ENCODE measurements at regions not wholly inside any gene's neighbourhood (a gene's known extent, or its start where the extent isn't known, plus 50 kb on each side); places are given as distances from the start of the nearest gene placed in this dataset.

DNA sequence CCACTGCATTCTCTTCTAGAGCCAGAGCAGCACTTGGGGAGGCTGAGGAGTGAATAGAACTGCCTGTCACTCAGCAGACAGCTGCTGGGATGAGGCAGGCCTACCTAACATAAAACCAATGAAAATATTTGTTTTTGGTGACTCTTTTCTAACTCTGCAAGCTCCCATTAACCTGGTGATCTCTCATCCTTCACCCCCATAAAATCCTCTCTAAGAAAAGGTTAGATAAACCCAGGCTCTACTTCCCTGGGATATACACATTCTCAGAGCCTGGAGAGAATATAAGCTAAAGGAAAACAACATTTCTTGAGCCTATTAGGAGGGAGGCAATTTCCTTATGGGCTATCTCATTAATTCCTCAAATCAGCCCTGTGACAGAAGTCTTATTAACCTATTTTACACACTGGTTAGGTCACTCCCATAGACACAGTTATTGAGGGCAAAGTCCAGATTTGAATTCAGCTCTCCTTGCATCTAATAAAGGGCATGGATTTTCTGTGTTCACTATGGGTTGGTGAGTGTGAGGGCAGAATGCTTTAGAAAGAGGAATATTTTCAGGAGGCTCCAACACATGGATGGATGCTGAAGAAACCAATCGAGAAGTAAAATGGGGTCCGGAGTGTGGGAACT lies 492.9 kb downstream of the CCDC171 start:
- intact Hi-C loops (cut with DNase I): no loop called here
- no peak for TF ChIP-seq CTCF (IDR thresholded peaks at IDR 0.05)
- TF ChIP-seq POLR2A (IDR thresholded peaks at IDR 0.05): no peak

GRCh38 chr9:16046713-16047112 lies 493.9 kb downstream of the CCDC171 start:
- H3K27ac ChIP-seq: no peak overlapping the region
- no peaks in the 10 kb centered on the region for H3K27me3 ChIP-seq
- DNase-seq: no peak
- no peaks in the 10 kb centered on the region for H3K9me3 ChIP-seq
- WGBS, 2 donors: 69 to 76% methylated on average over 5 of the region's 5 CpGs
- intact Hi-C loops (cut with DNase I): no loop called here
- no peaks in the 10 kb centered on the region for H3K4me1 ChIP-seq
- no peaks in the 10 kb centered on the region for H3K36me3 ChIP-seq
- H3K4me3 ChIP-seq (replicated peaks in 1 of 3): no peak overlapping the region
- TF ChIP-seq CTCF (IDR thresholded peaks at IDR 0.05) (no peak), POLR2A (IDR thresholded peaks at IDR 0.05) (no peak)

More for the DNA sequence above, 492.9 kb downstream of the CCDC171 start:
- Histone ChIP-seq H3K36me3 (no peaks in the 10 kb centered on the region), H3K4me3 (replicated peaks in 1 of 3) (no peak overlapping the region), H3K27ac (no peak overlapping the region), H3K27me3 (no peaks in the 10 kb centered on the region), H3K9me3 (no peaks in the 10 kb centered on the region), H3K4me1 (no peaks in the 10 kb centered on the region)
- DNase-seq: no peak
- WGBS, 2 donors: 98 to 100% methylated on average over 2 of the region's 2 CpGs

DNA sequence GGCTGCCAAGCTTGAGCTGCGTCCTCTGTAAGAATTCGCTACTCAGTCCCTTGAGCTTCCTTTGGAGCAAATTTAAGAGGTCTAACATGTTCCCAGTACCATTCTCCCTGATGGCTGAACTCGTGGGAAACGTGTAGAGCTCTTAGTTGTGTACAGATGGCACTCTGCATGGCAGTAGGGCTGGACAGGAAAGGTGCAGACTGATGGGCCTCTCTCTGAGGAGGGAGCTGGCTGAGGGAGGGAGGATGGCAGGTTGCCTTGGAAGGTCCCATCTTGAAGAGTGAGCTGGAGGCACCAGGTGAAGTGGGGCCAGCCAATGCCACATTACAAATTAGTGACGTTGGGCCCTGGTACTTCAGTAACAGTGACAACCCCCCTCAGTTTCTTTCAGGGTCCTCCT lies 495.3 kb downstream of the CCDC171 start:
- TF ChIP-seq POLR2A (IDR thresholded peaks at IDR 0.05) (no peak), CTCF (IDR thresholded peaks at IDR 0.05) (no peak)
- Histone ChIP-seq H3K27me3 (no peaks in the 10 kb centered on the region), H3K4me1 (no peaks in the 10 kb centered on the region), H3K27ac (no peak overlapping the region), H3K36me3 (no peaks in the 10 kb centered on the region), H3K9me3 (no peaks in the 10 kb centered on the region), H3K4me3 (replicated peaks in 1 of 3) (no peak overlapping the region)
- 67 to 77% methylated on average over 5 of the region's 5 CpGs for WGBS, 2 donors
- intact Hi-C loops (cut with DNase I): no loop called here
- DNase-seq: no peak

- intact Hi-C loops (cut with DNase I): no loop called here
- Histone ChIP-seq H3K4me1 (no peaks in the 10 kb centered on the region), H3K4me3 (replicated peaks in 1 of 3) (no peak overlapping the region), H3K27ac (no peak overlapping the region), H3K27me3 (no peaks in the 10 kb centered on the region), H3K36me3 (no peaks in the 10 kb centered on the region), H3K9me3 (no peaks in the 10 kb centered on the region)
- WGBS, 2 donors: 91 to 95% methylated on average over 5 of the region's 5 CpGs
- TF ChIP-seq POLR2A (IDR thresholded peaks at IDR 0.05) (no peak), CTCF (IDR thresholded peaks at IDR 0.05) (no peak)
- no peak for DNase-seq
Observed at GRCh38 chr9:16052146-16052545, 499.3 kb downstream of the CCDC171 start.

- no peak overlapping the region for H3K27ac ChIP-seq
- H3K9me3 ChIP-seq: no peaks in the 10 kb centered on the region
- no peak for TF ChIP-seq POLR2A (IDR thresholded peaks at IDR 0.05)
- no peak for TF ChIP-seq CTCF (IDR thresholded peaks at IDR 0.05)
- intact Hi-C loops (cut with DNase I): no loop called here
- no peaks in the 10 kb centered on the region for H3K36me3 ChIP-seq
- H3K4me3 ChIP-seq (replicated peaks in 1 of 3): no peak overlapping the region
- no peak for DNase-seq
- H3K27me3 ChIP-seq: no peaks in the 10 kb centered on the region
- WGBS, 2 donors: 82 to 88% methylated on average over 16 of the region's 16 CpGs
- no peaks in the 10 kb centered on the region for H3K4me1 ChIP-seq
Observed at GRCh38 chr9:16052757-16053530, 500.1 kb downstream of the CCDC171 start.
